Liver (tissue), 8 donors: ENCODE measurements at regions not wholly inside any gene's neighbourhood (a gene's known extent, or its start where the extent isn't known, plus 50 kb on each side); places are given as distances from the start of the nearest gene placed in this dataset.

Source experiments
- DNase-seq: peaks from one replicate; pipeline ENCODE4 v3.0.0-alpha.2; 2017; ENCODE audit warnings: low spot score
- H3K27ac ChIP-seq, 2 donors: one replicate each; pipeline ENCODE4 v1.7.0; 2013; ENCODE audit warnings: inconsistent platforms in 2 of 2, low read length in 2 of 2, control low read depth in 1 of 2, low read depth in 1 of 2, mild to moderate bottlenecking in 1 of 2
- H3K27me3 ChIP-seq, 4 donors: one replicate each; pipeline versions ENCODE4 v1.6.1 to v1.7.0; 2013; ENCODE audit warnings: low read length in 3 of 4, inconsistent platforms in 1 of 4, mild to moderate bottlenecking in 1 of 4, moderate library complexity in 1 of 4; ENCODE audit not compliant: control insufficient read depth in 4 of 4, insufficient read depth in 4 of 4
- H3K36me3 ChIP-seq, 4 donors: one replicate each; pipeline versions ENCODE4 v1.6.1 to v1.7.0; 2013; ENCODE audit warnings: low read length in 3 of 4, mild to moderate bottlenecking in 3 of 4, low read depth in 1 of 4, moderate library complexity in 1 of 4; ENCODE audit not compliant: control insufficient read depth in 4 of 4, insufficient read depth in 3 of 4
- H3K4me1 ChIP-seq, 4 donors: one replicate each; pipeline versions ENCODE4 v1.6.1 to v1.7.0; 2013; ENCODE audit warnings: low read length in 3 of 4, mild to moderate bottlenecking in 3 of 4, moderate library complexity in 1 of 4; ENCODE audit not compliant: control insufficient read depth in 4 of 4, insufficient read depth in 4 of 4
- H3K4me3 ChIP-seq, 3 donors: one replicate each; pipeline versions ENCODE4 v1.6.1 to v1.7.0; 2013; ENCODE audit warnings: low read length in 3 of 3, control low read depth in 1 of 3, low read depth in 1 of 3, mild to moderate bottlenecking in 1 of 3
- H3K9ac ChIP-seq, 2 donors: one replicate each; pipeline ENCODE4 v1.7.0; 2013; ENCODE audit warnings: low read length in 2 of 2, mild to moderate bottlenecking in 2 of 2, moderate library complexity in 2 of 2, control low read depth in 1 of 2, low read depth in 1 of 2
- H3K9me3 ChIP-seq, 4 donors: one replicate each; pipeline versions ENCODE4 v1.6.1 to v1.7.0; 2013; ENCODE audit warnings: low read length in 3 of 4; ENCODE audit not compliant: control insufficient read depth in 4 of 4
- ATF3 ChIP-seq: IDR thresholded peaks from 2 replicates; pipeline ENCODE4 v1.6.1; 2016; ENCODE audit warnings: antibody characterized with exemption
- CTCF ChIP-seq: fragments of 150-350 bp; IDR thresholded peaks from 2 replicates; pipeline ENCODE4 v1.5.1; 2017; ENCODE audit warnings: improper control_type of control experiment, low read depth, low read length; ENCODE audit not compliant: missing input control
- EGR1 ChIP-seq, 2 donors: IDR thresholded peaks; 2 replicates each; pipeline ENCODE4 v1.6.1; 2016 to 2018; ENCODE audit warnings: antibody characterized with exemption in 2 of 2, low read depth in 2 of 2
- FOXA1 ChIP-seq: IDR thresholded peaks from 2 replicates; pipeline ENCODE4 v1.6.1; 2016; ENCODE audit warnings: antibody characterized with exemption
- HNF4A ChIP-seq, 2 donors: conservative IDR thresholded peaks; 2 replicates each; pipeline ENCODE4 v1.6.1; 2016; ENCODE audit warnings: antibody characterized with exemption in 2 of 2, mild to moderate bottlenecking in 2 of 2
- HNF4G ChIP-seq: IDR thresholded peaks from 2 replicates; pipeline ENCODE4 v1.6.1; 2016; ENCODE audit warnings: antibody characterized with exemption
- NR2F2 ChIP-seq: IDR thresholded peaks from 2 replicates; pipeline ENCODE4 v1.6.1; 2016; ENCODE audit warnings: antibody characterized with exemption
- RAD21 ChIP-seq, 2 donors: IDR thresholded peaks; 2 replicates each; pipeline ENCODE4 v1.6.1; 2016; ENCODE audit warnings: antibody characterized with exemption in 2 of 2, mild to moderate bottlenecking in 2 of 2
- REST ChIP-seq: IDR thresholded peaks from 2 replicates; pipeline ENCODE4 v1.6.1; 2016; ENCODE audit warnings: antibody characterized with exemption, mild to moderate bottlenecking
- RXRA ChIP-seq, 2 donors: IDR thresholded peaks; 2 replicates each; pipeline ENCODE4 v1.6.1; 2017 to 2018; ENCODE audit warnings: antibody characterized with exemption in 2 of 2, mild to moderate bottlenecking in 1 of 2
- TAF1 ChIP-seq: conservative IDR thresholded peaks from 2 replicates; pipeline ENCODE4 v1.6.1; 2016; ENCODE audit warnings: antibody characterized with exemption, mild to moderate bottlenecking
- WGBS: extraction: QIAGEN DNeasy Blood & Tissue Kit; methylation state at CpG from one replicate; pipeline ENCODE4 v1.1.7; 2013; 5-methylcytosine and 5-hydroxymethylcytosine counted together
- TF ChIP-seq, protein P1 (sequence below): IDR thresholded peaks from 2 replicates; pipeline ENCODE4 v1.6.1; 2016; ENCODE audit warnings: antibody characterized with exemption
- donor health status: healthy.
- donor health status: healthy.
- donor health status: healthy.
- donor health status: healthy.
- donor health status: healthy.

DNA sequence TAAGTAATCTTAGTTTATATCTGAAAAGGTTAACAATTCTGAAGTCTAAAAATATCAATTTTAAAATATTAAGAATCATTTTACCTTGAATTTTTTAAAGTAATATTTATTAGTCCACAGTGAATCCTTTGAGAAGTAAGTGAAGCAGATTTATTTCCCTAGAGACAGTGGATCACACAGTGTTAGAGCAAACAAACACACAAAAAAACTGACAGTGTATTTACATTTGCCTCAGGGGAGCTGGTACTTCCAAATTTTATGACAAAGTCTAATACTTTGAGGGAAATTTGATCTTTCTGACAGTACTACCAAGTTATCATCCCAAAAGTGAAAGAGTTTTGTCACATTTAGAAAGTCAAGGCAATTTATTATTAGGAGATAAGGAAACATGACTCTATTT is 1750.6 kb upstream of the CDH9 start:
- Histone ChIP-seq H3K9me3 (no peaks in the 10 kb centered on the region), H3K4me1 (no peaks in the 10 kb centered on the region), H3K27ac (no peak overlapping the region), H3K27me3 (no peaks in the 10 kb centered on the region), H3K9ac (no peak overlapping the region), H3K4me3 (no peak overlapping the region), H3K36me3 (no peaks in the 10 kb centered on the region)
- TF ChIP-seq TAF1 (no peak), RAD21 (IDR thresholded peaks at IDR 0.05) (no peak)
- no peak for DNase-seq

- Histone ChIP-seq H3K27me3 (peaks cover 0 to 5% (median 0%) of the 10 kb centered on the region in 4 donors), H3K9me3 (no peaks in the 10 kb centered on the region), H3K27ac (no peak overlapping the region), H3K4me3 (no peak overlapping the region), H3K9ac (no peak overlapping the region), H3K36me3 (no peaks in the 10 kb centered on the region), H3K4me1 (no peaks in the 10 kb centered on the region)
- TF ChIP-seq ATF3 (no peak), CTCF (no peak), HNF4G (no peak), RXRA (IDR thresholded peaks at IDR 0.05) (no peak), REST (no peak), FOXA1 (no peak), HNF4A (conservative IDR thresholded peaks at IDR 0.05) (no peak), RAD21 (IDR thresholded peaks at IDR 0.05) (no peak)
- 89% methylated on average over 1 of the region's 1 CpG for WGBS
- no peak for DNase-seq
These were observed 1741.8 kb upstream of the CDH9 start for GRCh38 chr5:28780083-28780692.

- Histone ChIP-seq H3K27me3 (peaks cover 0 to 5% (median 0%) of the 10 kb centered on the region in 4 donors), H3K9ac (no peak overlapping the region), H3K9me3 (no peaks in the 10 kb centered on the region), H3K36me3 (no peaks in the 10 kb centered on the region), H3K27ac (no peak overlapping the region), H3K4me1 (no peaks in the 10 kb centered on the region), H3K4me3 (no peak overlapping the region)
- DNase-seq: no peak
- TF ChIP-seq FOXA1: no peak
- no peak for TF ChIP-seq TAF1
- TF ChIP-seq NR2F2: no peak
- TF ChIP-seq, protein P1, sequence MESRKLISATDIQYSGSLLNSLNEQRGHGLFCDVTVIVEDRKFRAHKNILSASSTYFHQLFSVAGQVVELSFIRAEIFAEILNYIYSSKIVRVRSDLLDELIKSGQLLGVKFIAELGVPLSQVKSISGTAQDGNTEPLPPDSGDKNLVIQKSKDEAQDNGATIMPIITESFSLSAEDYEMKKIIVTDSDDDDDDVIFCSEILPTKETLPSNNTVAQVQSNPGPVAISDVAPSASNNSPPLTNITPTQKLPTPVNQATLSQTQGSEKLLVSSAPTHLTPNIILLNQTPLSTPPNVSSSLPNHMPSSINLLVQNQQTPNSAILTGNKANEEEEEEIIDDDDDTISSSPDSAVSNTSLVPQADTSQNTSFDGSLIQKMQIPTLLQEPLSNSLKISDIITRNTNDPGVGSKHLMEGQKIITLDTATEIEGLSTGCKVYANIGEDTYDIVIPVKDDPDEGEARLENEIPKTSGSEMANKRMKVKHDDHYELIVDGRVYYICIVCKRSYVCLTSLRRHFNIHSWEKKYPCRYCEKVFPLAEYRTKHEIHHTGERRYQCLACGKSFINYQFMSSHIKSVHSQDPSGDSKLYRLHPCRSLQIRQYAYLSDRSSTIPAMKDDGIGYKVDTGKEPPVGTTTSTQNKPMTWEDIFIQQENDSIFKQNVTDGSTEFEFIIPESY: no peak
- TF ChIP-seq EGR1 (IDR thresholded peaks at IDR 0.05; ENCODE audit: low read depth in 2 of 2): no peak
- peak; percentile 39 to 47 for TF ChIP-seq RAD21 (IDR thresholded peaks at IDR 0.05)
These were observed 1740.9 kb upstream of the CDH9 start for GRCh38 chr5:28779161-28779754.
